ENCODE measurements at regions not wholly inside any gene's neighbourhood (a gene's known extent, or its start where the extent isn't known, plus 50 kb on each side); places are given as distances from the start of the nearest gene placed in this dataset.
"Not testable (repeated sequence)": the region's sequence is repeated elsewhere in the genome, so short reads cannot be mapped to it uniquely, and the experiment has no call there.

DNA sequence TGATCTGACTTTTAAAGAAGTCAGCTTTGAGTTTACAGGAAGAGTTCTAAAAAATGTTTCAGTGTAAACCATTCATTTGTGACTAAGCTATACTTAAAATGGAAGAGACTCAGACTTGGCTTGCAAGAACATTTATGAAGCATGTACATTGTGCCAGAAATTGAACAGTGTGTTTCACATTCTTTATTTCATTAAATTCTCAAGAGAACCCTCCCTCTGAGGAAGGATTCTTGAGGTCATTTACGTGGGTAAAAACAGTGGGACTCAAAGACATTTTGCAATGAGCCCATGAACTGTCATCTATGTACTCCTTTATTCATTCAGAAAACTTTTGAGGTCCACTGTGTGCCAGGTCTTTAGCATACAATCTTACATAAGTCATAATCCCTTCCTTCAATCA, 143.6 kb upstream of the ZNF521 start:
- TF ChIP-seq, protein P1, sequence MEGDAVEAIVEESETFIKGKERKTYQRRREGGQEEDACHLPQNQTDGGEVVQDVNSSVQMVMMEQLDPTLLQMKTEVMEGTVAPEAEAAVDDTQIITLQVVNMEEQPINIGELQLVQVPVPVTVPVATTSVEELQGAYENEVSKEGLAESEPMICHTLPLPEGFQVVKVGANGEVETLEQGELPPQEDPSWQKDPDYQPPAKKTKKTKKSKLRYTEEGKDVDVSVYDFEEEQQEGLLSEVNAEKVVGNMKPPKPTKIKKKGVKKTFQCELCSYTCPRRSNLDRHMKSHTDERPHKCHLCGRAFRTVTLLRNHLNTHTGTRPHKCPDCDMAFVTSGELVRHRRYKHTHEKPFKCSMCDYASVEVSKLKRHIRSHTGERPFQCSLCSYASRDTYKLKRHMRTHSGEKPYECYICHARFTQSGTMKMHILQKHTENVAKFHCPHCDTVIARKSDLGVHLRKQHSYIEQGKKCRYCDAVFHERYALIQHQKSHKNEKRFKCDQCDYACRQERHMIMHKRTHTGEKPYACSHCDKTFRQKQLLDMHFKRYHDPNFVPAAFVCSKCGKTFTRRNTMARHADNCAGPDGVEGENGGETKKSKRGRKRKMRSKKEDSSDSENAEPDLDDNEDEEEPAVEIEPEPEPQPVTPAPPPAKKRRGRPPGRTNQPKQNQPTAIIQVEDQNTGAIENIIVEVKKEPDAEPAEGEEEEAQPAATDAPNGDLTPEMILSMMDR (conservative IDR thresholded peaks at IDR 0.05; ENCODE audit: low read depth), result no peak
- no peak overlapping the region for H3K27ac ChIP-seq
- DNase-seq (ENCODE audit: low spot score), result no peak
- CTCF ChIA-PET, result no interaction called here
- POLR2A ChIA-PET (ENCODE audit: low non-redundant PET), result no interaction called here

DNA sequence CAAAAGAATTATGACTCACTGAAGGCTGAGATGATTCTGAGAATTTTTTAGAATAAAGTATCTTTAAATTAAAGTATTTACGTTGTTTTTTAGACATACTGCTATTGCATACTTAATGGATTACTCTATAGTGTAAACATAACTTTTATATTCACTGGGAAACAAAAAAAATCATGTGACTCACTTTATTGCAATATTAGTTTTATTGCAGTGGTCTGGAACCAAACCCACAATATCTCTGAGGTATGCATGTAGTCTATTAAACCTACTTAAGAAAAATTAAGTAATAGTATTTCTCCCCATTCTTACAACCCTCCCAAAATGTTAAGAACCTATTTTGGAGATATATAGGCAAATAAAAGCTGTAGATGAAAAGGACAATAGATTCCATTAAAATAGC, 142.9 kb upstream of the ZNF521 start:
- POLR2A ChIA-PET (ENCODE audit: low non-redundant PET), result no interaction called here
- TF ChIP-seq, protein P1 (conservative IDR thresholded peaks at IDR 0.05; ENCODE audit: low read depth), result no peak
- no peak overlapping the region for H3K27ac ChIP-seq
- no peak for DNase-seq (ENCODE audit: low spot score)
- CTCF ChIA-PET, result no interaction called here

DNA sequence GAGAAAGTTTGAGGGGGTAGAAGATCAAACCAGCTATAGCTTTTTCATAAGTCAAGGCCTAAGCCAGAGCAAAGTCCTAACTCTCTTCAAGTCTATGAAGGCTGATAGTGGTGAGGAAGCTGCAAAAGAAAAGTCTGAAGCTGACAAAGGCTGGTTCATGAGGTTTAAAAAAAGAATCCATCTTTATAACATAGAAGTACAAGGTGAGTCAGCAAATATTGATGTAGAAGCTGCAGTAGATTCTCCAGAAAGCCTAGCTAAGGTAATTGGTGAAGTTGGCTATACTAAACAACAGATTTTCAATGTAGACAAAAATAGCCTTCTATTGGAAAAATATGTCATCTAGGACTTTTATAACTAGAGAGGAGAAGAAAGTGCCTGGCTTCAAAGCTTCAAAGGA, 141.4 kb upstream of the ZNF521 start:
- DNase-seq (ENCODE audit: low spot score), result no peak
- CTCF ChIA-PET, result interaction anchor here (0.7 kb wide), 1 partner anchor 135 kb away, joined by 3 read pairs; no protein-coding TSS in a partner anchor
- POLR2A ChIA-PET (ENCODE audit: low non-redundant PET), result no interaction called here
- H3K27ac ChIP-seq, result no peak overlapping the region
- TF ChIP-seq, protein P1 (conservative IDR thresholded peaks at IDR 0.05; ENCODE audit: low read depth), result no peak

DNA sequence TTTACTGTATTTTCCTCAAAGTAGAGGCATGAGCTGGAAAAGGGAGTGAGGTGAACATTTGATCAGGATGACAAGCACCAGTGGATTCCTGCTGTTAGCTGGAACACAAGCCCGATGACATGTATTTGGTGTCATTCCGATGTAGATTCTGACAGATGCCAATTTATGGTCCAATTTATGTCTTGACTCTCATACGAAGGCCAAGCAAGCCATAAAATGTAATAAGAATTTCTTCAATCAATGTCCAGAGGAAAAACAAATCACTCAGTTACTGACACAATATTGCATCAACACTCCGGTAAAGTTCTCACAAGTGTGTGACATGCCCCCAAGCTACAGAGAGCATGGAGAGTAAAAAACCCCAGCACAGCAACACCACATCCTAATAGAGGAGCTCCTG, 138.3 kb upstream of the ZNF521 start:
- ChIA-PET CTCF (interaction anchor here (0.5 kb wide), 1 partner anchor 665 kb away, joined by 4 read pairs; no protein-coding TSS in a partner anchor), POLR2A (ENCODE audit: low non-redundant PET) (no interaction called here)
- TF ChIP-seq, protein P1 (conservative IDR thresholded peaks at IDR 0.05; ENCODE audit: low read depth), result no peak
- no peak overlapping the region for H3K27ac ChIP-seq
- DNase-seq (ENCODE audit: low spot score), result no peak

DNA sequence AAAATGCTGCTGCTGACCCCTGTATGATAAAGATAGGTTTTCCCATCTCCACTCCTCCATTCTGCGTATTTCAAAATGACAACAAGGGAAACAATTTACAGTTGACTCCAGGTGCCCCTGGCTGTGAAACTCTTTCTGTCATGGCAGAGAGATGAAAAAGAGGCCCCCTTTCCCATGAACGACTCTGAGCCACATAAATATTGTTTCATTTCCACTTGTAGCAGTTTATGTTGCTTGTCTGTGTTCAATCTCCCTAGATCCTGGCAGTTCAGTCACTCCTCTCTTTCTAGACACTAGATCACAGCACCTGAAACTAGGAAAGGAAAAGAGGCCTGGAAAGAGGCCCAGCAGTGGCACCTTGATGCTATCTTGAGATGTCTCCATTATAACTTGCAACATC, 121.0 kb upstream of the ZNF521 start:
- CTCF ChIA-PET, result no interaction called here
- DNase-seq (ENCODE audit: low spot score), result no peak
- POLR2A ChIA-PET (ENCODE audit: low non-redundant PET), result no interaction called here
- no peak overlapping the region for H3K27ac ChIP-seq
- TF ChIP-seq, protein P1 (conservative IDR thresholded peaks at IDR 0.05; ENCODE audit: low read depth), result no peak

DNA sequence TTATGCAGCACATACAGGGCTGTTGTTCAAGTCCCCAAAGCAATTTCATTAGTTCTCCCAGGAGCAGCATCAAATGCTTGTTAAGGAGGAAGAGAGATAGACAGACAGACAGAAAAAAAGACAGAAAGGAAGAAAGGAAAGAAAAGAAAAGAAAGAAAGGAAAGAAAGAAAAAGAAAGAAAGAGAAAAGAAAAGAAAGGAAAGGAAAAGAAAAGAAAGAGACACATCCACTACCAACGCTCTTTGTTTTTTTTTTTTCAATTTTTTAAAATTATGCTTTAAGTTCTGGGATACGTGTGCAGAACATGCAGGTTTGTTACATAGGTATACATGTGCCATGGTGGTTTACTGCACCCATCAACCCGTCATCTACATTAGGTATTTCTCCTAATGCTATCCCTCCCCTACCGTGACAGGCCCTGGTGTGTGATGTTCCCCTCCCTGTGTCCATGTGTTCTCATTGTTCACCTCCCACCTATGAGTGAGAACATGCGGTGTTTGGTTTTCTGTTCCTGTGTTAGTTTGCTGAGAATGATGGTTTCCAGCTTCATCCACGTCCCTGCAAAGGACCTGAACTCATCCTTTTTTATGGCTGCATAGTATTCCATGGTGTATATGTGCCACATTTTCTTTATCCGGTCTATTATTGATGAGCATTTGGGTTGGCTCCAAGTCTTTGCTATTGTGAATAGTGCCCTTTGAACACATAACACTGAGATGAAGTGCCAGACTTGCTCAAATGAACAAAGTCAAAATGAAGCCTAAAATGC, 119.0 kb upstream of the ZNF521 start:
- DNase-seq (ENCODE audit: low spot score); CTCF ChIA-PET; POLR2A ChIA-PET (ENCODE audit: low non-redundant PET); H3K27ac ChIP-seq: not testable (repeated sequence)

DNA sequence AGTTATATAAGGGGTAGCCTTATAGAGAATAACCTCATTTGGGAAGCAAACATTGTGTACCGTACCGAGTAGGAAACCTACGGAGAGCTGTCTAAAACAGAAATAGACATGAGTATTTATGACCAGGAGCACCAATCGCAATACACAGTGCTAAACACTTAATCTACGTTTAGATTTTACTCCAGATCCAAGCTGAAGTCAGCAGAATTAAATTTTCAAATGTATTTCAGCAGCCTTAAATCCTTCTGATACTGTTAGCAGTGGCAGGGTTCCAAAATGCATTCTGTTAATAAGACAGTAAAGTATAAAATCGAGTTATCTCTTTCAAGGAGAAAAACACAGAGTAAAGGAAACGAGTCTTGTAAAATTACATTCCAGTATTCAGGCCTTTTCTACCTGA, 118.1 kb upstream of the ZNF521 start:
- TF ChIP-seq, protein P1 (conservative IDR thresholded peaks at IDR 0.05; ENCODE audit: low read depth), result no peak
- no peak overlapping the region for H3K27ac ChIP-seq
- DNase-seq (ENCODE audit: low spot score), result no peak
- ChIA-PET CTCF (no interaction called here), POLR2A (ENCODE audit: low non-redundant PET) (no interaction called here)

Measured in RWPE1 (cell line).